ENCODE measurements at regions not wholly inside any gene's neighbourhood (a gene's known extent, or its start where the extent isn't known, plus 50 kb on each side); places are given as distances from the start of the nearest gene placed in this dataset.

- Histone ChIP-seq H3K79me2 (ENCODE audit: control insufficient read depth, insufficient read depth, low read length, unreplicated experiment) (no peaks in the 10 kb centered on the region), H3K4me3 (ENCODE audit: low read depth, low read length) (0 out of 2 replicates have a peak overlapping the region, but pooled peaks have one; percentile 6), H3K4me1 (ENCODE audit: control insufficient read depth, insufficient read depth, low read length, unreplicated experiment) (peaks cover 18% of the 10 kb centered on the region), H3K27me3 (ENCODE audit: insufficient read depth, low read length) (no peaks in the 10 kb centered on the region), H3K27ac (ENCODE audit: low read depth, low read length) (peak overlapping the region; percentile 93), H3K36me3 (ENCODE audit: insufficient read depth, low read length) (no peaks in the 10 kb centered on the region), H2AFZ (ENCODE audit: low read length, unreplicated experiment) (peak overlapping the region; percentile 75)
These were observed 57.8 kb upstream of the ERRFI1 start for GRCh38 chr1:8083739-8084484.

GRCh38 chr1:8082945-8083344 lies 56.8 kb upstream of the ERRFI1 start:
- Histone ChIP-seq H2AFZ (ENCODE audit: low read length, unreplicated experiment) (no peak overlapping the region), H3K4me1 (ENCODE audit: control insufficient read depth, insufficient read depth, low read length, unreplicated experiment) (peaks cover 27% of the 10 kb centered on the region), H3K79me2 (ENCODE audit: control insufficient read depth, insufficient read depth, low read length, unreplicated experiment) (no peaks in the 10 kb centered on the region), H3K4me3 (ENCODE audit: low read depth, low read length) (no peak overlapping the region), H3K27me3 (ENCODE audit: insufficient read depth, low read length) (no peaks in the 10 kb centered on the region), H3K36me3 (ENCODE audit: insufficient read depth, low read length) (no peaks in the 10 kb centered on the region), H3K27ac (ENCODE audit: low read depth, low read length) (peak overlapping the region; percentile 93)

DNA sequence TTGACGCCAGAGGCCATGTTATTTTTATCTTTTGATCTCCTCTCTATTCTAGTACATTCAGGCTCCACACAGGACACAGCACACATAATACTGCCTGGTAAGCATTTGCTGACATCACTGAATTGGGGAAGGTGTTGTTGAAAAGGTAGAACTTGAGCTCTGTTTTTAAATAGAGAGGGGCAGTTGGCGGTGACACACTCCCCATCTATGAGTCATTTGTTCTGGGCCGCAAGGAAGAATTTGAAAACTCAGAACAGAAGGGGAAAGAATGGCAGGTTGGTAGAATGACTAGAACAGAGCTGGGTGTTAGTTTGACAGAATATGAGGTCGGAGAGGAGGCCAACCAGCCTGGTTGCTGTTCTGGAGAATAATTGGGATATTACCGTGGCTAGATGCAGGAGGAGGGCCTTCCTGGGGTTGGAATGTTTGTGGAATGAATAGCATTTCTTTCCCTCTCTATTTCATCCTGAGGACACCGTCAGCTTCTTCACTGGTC lies 52.1 kb upstream of the ERRFI1 start:
- H3K36me3 ChIP-seq (ENCODE audit: insufficient read depth, low read length), result no peaks in the 10 kb centered on the region
- peaks cover 45% of the 10 kb centered on the region for H3K4me1 ChIP-seq (ENCODE audit: control insufficient read depth, insufficient read depth, low read length, unreplicated experiment)
- no peaks in the 10 kb centered on the region for H3K79me2 ChIP-seq (ENCODE audit: control insufficient read depth, insufficient read depth, low read length, unreplicated experiment)
- peak overlapping the region; percentile 12 for H3K4me3 ChIP-seq (ENCODE audit: low read depth, low read length)
- peak overlapping the region; percentile 95 for H3K27ac ChIP-seq (ENCODE audit: low read depth, low read length)
- H2AFZ ChIP-seq (ENCODE audit: low read length, unreplicated experiment), result no peak overlapping the region
- no peaks in the 10 kb centered on the region for H3K27me3 ChIP-seq (ENCODE audit: insufficient read depth, low read length)

- Histone ChIP-seq H3K79me2 (ENCODE audit: control insufficient read depth, insufficient read depth, low read length, unreplicated experiment) (no peaks in the 10 kb centered on the region), H3K4me1 (ENCODE audit: control insufficient read depth, insufficient read depth, low read length, unreplicated experiment) (peaks cover 44% of the 10 kb centered on the region), H3K4me3 (ENCODE audit: low read depth, low read length) (peak overlapping the region; percentile 29; the same call in 1 of the 2 replicates), H3K27me3 (ENCODE audit: insufficient read depth, low read length) (no peaks in the 10 kb centered on the region), H3K36me3 (ENCODE audit: insufficient read depth, low read length) (no peaks in the 10 kb centered on the region), H2AFZ (ENCODE audit: low read length, unreplicated experiment) (no peak overlapping the region), H3K27ac (ENCODE audit: low read depth, low read length) (peak overlapping the region; percentile 95)
These were observed 51.5 kb upstream of the ERRFI1 start for GRCh38 chr1:8077602-8078001.

GRCh38 chr1:8077120-8077573 lies 51.0 kb upstream of the ERRFI1 start:
- Histone ChIP-seq H3K79me2 (ENCODE audit: control insufficient read depth, insufficient read depth, low read length, unreplicated experiment) (no peaks in the 10 kb centered on the region), H3K4me1 (ENCODE audit: control insufficient read depth, insufficient read depth, low read length, unreplicated experiment) (peaks cover 44% of the 10 kb centered on the region), H3K36me3 (ENCODE audit: insufficient read depth, low read length) (no peaks in the 10 kb centered on the region), H3K27me3 (ENCODE audit: insufficient read depth, low read length) (no peaks in the 10 kb centered on the region), H3K4me3 (ENCODE audit: low read depth, low read length) (peak overlapping the region; percentile 48; the same call in 1 of the 2 replicates), H2AFZ (ENCODE audit: low read length, unreplicated experiment) (no peak overlapping the region), H3K27ac (ENCODE audit: low read depth, low read length) (peak overlapping the region; percentile 95)

DNA sequence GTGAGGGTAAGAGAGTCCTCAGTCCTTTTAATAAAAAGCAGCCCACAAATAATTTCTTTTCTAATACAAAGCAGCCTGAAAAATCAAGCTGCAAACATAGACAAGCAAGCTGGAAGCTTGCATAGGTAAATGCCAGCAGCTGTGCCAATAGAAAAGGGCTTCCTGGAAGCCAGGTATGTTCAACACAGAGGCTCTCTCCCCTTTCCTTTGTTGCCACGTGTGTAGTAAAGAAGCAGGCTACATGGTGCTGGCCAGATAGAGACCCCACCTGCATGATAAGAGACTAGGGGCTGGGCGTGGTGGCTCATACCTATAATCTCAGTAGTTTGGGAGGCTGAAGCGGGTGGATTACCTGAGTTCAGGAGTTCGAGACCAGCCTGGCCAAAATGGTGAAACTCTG lies 50.1 kb upstream of the ERRFI1 start:
- H3K36me3 ChIP-seq (ENCODE audit: insufficient read depth, low read length), result no peaks in the 10 kb centered on the region
- H2AFZ ChIP-seq (ENCODE audit: low read length, unreplicated experiment), result no peak overlapping the region
- H3K79me2 ChIP-seq (ENCODE audit: control insufficient read depth, insufficient read depth, low read length, unreplicated experiment), result no peaks in the 10 kb centered on the region
- peak overlapping the region; percentile 95 for H3K27ac ChIP-seq (ENCODE audit: low read depth, low read length)
- no peak overlapping the region for H3K4me3 ChIP-seq (ENCODE audit: low read depth, low read length)
- no peaks in the 10 kb centered on the region for H3K27me3 ChIP-seq (ENCODE audit: insufficient read depth, low read length)
- H3K4me1 ChIP-seq (ENCODE audit: control insufficient read depth, insufficient read depth, low read length, unreplicated experiment), result peaks cover 45% of the 10 kb centered on the region
